ENCODE measurements at regions not wholly inside any gene's neighbourhood (a gene's known extent, or its start where the extent isn't known, plus 50 kb on each side); places are given as distances from the start of the nearest gene placed in this dataset.

- no peak overlapping the region for H2AFZ ChIP-seq (ENCODE audit: insufficient read depth, low read depth, low read length, poor library complexity, severe bottlenecking)
- ChIA-PET CTCF (no interaction called here), POLR2A (interaction anchor here (0.7 kb wide), 1 partner anchor 12 kb away, joined by 3 read pairs; no protein-coding TSS in a partner anchor)
- H3K36me3 ChIP-seq (replicated peaks in 1 of 2; ENCODE audit: control extremely low read depth in 1 of 2, control insufficient read depth in 1 of 2, extremely low read depth in 1 of 2, insufficient read depth in 2 of 2, low read length in 1 of 2): no peaks in the 10 kb centered on the region
- no peak for TF ChIP-seq CTCF (IDR thresholded peaks at IDR 0.05)
- TF ChIP-seq EZH2 (IDR thresholded peaks at IDR 0.05; ENCODE audit: borderline replicate concordance, insufficient read depth, low read depth, low read length, poor library complexity, severe bottlenecking): no peak
- H3K9me3 ChIP-seq (ENCODE audit: control extremely low read depth in 1 of 3, control insufficient read depth in 2 of 3, insufficient read depth in 1 of 3, low read length in 2 of 3): no peaks in the 10 kb centered on the region
- no peak for DNase-seq
- H3K79me2 ChIP-seq (ENCODE audit: control insufficient read depth, insufficient read depth, low read length): no peaks in the 10 kb centered on the region
- no peak overlapping the region for H3K27ac ChIP-seq (ENCODE audit: low read length in 2 of 2)
- H4K20me1 ChIP-seq (ENCODE audit: control insufficient read depth, insufficient read depth, low read length, poor library complexity, severe bottlenecking): no peaks in the 10 kb centered on the region
- peaks cover 22 to 25% of the 10 kb centered on the region in 2 donors for H3K4me1 ChIP-seq (ENCODE audit: control insufficient read depth in 2 of 2, insufficient read depth in 2 of 2, low read length in 2 of 2)
- intact Hi-C loops (cut with micrococcal nuclease): no loop called here
- Mint-ChIP-seq H3K27ac (no peak overlapping the region), H3K4me1 (peaks cover 39% of the 10 kb centered on the region), H3K4me3 (no peak overlapping the region), H3K9me3 (ENCODE audit: insufficient read depth) (peaks cover 3% of the 10 kb centered on the region), H3K27me3 (no peaks in the 10 kb centered on the region)
- no peak for ATAC-seq (ENCODE audit: low read depth)
- H3K9ac ChIP-seq (ENCODE audit: low read length): no peak overlapping the region
- H3K4me2 ChIP-seq (replicated peaks; ENCODE audit: low read depth, low read length, poor library complexity, severe bottlenecking): no peak overlapping the region
- WGBS (ENCODE audit: insufficient coverage): 96% methylated on average over 2 of the region's 3 CpGs
- no peak overlapping the region for H3K4me3 ChIP-seq (ENCODE audit: control extremely low read depth in 1 of 5, extremely low read depth in 1 of 5, insufficient read depth in 1 of 5, low read depth in 2 of 5, low read length in 4 of 5)
- H3K27me3 ChIP-seq (replicated peaks in 1 of 4; ENCODE audit: control extremely low read depth in 1 of 4, control insufficient read depth in 3 of 4, insufficient read depth in 4 of 4, low read length in 3 of 4): no peaks in the 10 kb centered on the region
These were observed 182.8 kb upstream of the SETBP1 start for GRCh38 chr18:44497757-44498490.

GRCh38 chr18:44500808-44501610, 179.7 kb upstream of the SETBP1 start:
- Mint-ChIP-seq H3K4me1 (peaks cover 34% of the 10 kb centered on the region), H3K4me3 (no peak overlapping the region), H3K27ac (peak overlapping the region; percentile 18), H3K9me3 (ENCODE audit: insufficient read depth) (no peaks in the 10 kb centered on the region), H3K27me3 (no peaks in the 10 kb centered on the region)
- no peak for DNase-seq
- H3K4me2 ChIP-seq (replicated peaks; ENCODE audit: low read depth, low read length, poor library complexity, severe bottlenecking): peak overlapping the region; percentile 10
- H3K4me1 ChIP-seq (ENCODE audit: control insufficient read depth in 2 of 2, insufficient read depth in 2 of 2, low read length in 2 of 2): peaks cover 31 to 33% of the 10 kb centered on the region in 2 donors
- TF ChIP-seq CTCF (IDR thresholded peaks at IDR 0.05): no peak
- no peak for TF ChIP-seq EZH2 (IDR thresholded peaks at IDR 0.05; ENCODE audit: borderline replicate concordance, insufficient read depth, low read depth, low read length, poor library complexity, severe bottlenecking)
- CTCF ChIA-PET: no interaction called here
- H3K79me2 ChIP-seq (ENCODE audit: control insufficient read depth, insufficient read depth, low read length): no peaks in the 10 kb centered on the region
- no peaks in the 10 kb centered on the region for H3K36me3 ChIP-seq (replicated peaks in 1 of 2; ENCODE audit: control extremely low read depth in 1 of 2, control insufficient read depth in 1 of 2, extremely low read depth in 1 of 2, insufficient read depth in 2 of 2, low read length in 1 of 2)
- intact Hi-C loops (cut with micrococcal nuclease): no loop called here
- WGBS (ENCODE audit: insufficient coverage): 43% methylated on average over 1 of the region's 2 CpGs
- H2AFZ ChIP-seq (ENCODE audit: insufficient read depth, low read depth, low read length, poor library complexity, severe bottlenecking): peak overlapping the region; percentile 6
- no peaks in the 10 kb centered on the region for H3K9me3 ChIP-seq (ENCODE audit: control extremely low read depth in 1 of 3, control insufficient read depth in 2 of 3, insufficient read depth in 1 of 3, low read length in 2 of 3)
- no peak overlapping the region for H3K4me3 ChIP-seq (ENCODE audit: control extremely low read depth in 1 of 5, extremely low read depth in 1 of 5, insufficient read depth in 1 of 5, low read depth in 2 of 5, low read length in 4 of 5)
- ATAC-seq (ENCODE audit: low read depth): no peak
- no peaks in the 10 kb centered on the region for H3K27me3 ChIP-seq (replicated peaks in 1 of 4; ENCODE audit: control extremely low read depth in 1 of 4, control insufficient read depth in 3 of 4, insufficient read depth in 4 of 4, low read length in 3 of 4)
- H4K20me1 ChIP-seq (ENCODE audit: control insufficient read depth, insufficient read depth, low read length, poor library complexity, severe bottlenecking): no peaks in the 10 kb centered on the region
- POLR2A ChIA-PET: no interaction called here
- no peak overlapping the region for H3K27ac ChIP-seq (ENCODE audit: low read length in 2 of 2)
- H3K9ac ChIP-seq (ENCODE audit: low read length): no peak overlapping the region

All from B cell (primary cell).